RWPE1 (cell line): ENCODE measurements at regions not wholly inside any gene's neighbourhood (a gene's known extent, or its start where the extent isn't known, plus 50 kb on each side); places are given as distances from the start of the nearest gene placed in this dataset.

Experiments used
- CTCF ChIA-PET: fragments of 350-600 bp; sonication (Branson Sonifier 250); formaldehyde crosslinking; extraction: SDS; loops from one replicate; lab custom pipeline; 2021; lab: Yijun Ruan, JAX
- POLR2A ChIA-PET: fragments of 400-600 bp; formaldehyde crosslinking; extraction: SDS; loops from one replicate; lab custom pipeline; 2020; ENCODE audit warnings: antibody characterized with exemption; ENCODE audit not compliant: low non-redundant PET; lab: Yijun Ruan, JAX
- DNase-seq: peaks from one replicate; pipeline ENCODE4 v3.0.0; 2012; ENCODE audit warnings: low spot score
- H3K27ac ChIP-seq: fragments of 450-650 bp; 2 replicates; pipeline ENCODE4 v1.5.1; 2017
- TF ChIP-seq, protein P1 (sequence below): fragments of 450-650 bp; conservative IDR thresholded peaks from 2 replicates; pipeline ENCODE4 v1.5.1; 2017; ENCODE audit warnings: low read depth, mild to moderate bottlenecking

GRCh38 chr10:80878330-80878729 lies 340.6 kb downstream of the SH2D4B start:
- no peak for DNase-seq
- TF ChIP-seq, protein P1, sequence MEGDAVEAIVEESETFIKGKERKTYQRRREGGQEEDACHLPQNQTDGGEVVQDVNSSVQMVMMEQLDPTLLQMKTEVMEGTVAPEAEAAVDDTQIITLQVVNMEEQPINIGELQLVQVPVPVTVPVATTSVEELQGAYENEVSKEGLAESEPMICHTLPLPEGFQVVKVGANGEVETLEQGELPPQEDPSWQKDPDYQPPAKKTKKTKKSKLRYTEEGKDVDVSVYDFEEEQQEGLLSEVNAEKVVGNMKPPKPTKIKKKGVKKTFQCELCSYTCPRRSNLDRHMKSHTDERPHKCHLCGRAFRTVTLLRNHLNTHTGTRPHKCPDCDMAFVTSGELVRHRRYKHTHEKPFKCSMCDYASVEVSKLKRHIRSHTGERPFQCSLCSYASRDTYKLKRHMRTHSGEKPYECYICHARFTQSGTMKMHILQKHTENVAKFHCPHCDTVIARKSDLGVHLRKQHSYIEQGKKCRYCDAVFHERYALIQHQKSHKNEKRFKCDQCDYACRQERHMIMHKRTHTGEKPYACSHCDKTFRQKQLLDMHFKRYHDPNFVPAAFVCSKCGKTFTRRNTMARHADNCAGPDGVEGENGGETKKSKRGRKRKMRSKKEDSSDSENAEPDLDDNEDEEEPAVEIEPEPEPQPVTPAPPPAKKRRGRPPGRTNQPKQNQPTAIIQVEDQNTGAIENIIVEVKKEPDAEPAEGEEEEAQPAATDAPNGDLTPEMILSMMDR = no peak
- no peak overlapping the region for H3K27ac ChIP-seq
- ChIA-PET CTCF (interaction anchor here (0.6 kb wide), 1 partner anchor 94 kb away, joined by 3 read pairs; no protein-coding TSS in a partner anchor), POLR2A (no interaction called here)

- H3K27ac ChIP-seq = no peak overlapping the region
- TF ChIP-seq, protein P1 = no peak
- no peak for DNase-seq
- ChIA-PET CTCF (interaction anchor here (0.6 kb wide), 1 partner anchor 505 kb away, joined by 6 read pairs; no protein-coding TSS in a partner anchor), POLR2A (no interaction called here)
These were observed 352.4 kb downstream of the SH2D4B start for GRCh38 chr10:80890146-80890545.

DNA sequence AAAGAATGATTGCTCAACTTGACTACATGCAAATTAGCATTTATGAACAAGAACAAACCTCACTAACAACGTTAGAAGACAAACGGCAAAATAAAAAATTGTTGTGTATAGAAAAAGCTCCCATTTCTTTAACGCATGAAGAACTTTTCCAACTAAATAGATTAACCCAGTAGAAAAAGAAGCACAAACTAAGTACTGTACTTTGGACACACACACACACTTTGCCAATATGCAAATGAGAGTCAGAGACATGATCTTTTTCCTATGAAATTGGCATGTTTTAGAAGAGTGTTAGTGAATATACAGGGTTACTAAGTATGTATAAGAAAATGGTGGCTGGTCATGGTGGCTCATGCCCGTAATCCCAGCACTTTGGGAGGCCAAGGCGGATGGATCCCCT lies 355.6 kb downstream of the SH2D4B start:
- DNase-seq = no peak
- ChIA-PET POLR2A (no interaction called here), CTCF (no interaction called here)
- TF ChIP-seq, protein P1 = no peak
- no peak overlapping the region for H3K27ac ChIP-seq

GRCh38 chr10:80894311-80894791 lies 356.6 kb downstream of the SH2D4B start:
- no peak overlapping the region for H3K27ac ChIP-seq
- CTCF ChIA-PET = interaction anchor here (0.6 to 1.1 kb wide), 4 partner anchors 72 to 1482 kb away, joined by 3 to 4 read pairs (median 3); no protein-coding TSS in a partner anchor
- TF ChIP-seq, protein P1 = no peak
- POLR2A ChIA-PET = no interaction called here
- DNase-seq = no peak

DNA sequence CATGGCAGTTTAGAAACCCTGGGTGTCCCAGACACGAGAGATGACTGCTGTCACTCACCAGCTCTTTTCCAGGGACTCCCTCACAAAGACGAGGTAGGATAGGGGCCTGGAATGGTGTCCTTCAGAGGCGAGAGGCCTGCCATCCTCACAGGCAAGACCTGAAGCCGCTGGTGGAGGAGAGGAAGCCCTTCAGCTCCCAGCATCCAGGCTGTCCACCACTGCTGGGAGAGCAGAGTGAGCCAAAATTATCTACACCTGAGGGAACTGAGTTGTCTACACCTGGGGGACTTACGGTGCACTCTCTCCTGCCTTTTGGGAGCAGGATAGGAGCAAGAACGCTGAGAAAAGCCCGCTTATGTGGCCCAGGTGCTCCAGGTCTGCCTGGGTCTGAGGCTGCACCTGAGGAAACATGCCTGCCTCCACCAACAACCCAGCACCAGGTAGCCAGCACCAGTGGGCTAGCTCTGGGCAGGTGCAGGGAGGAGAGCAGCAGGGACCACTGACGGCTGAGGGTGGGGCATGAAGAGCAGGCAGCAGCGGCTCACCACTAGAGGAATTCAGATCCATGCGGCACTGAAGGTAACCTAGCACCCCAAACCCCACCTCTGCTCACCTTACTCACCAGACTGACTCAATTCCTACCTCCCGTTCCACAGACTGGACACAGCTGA lies 357.2 kb downstream of the SH2D4B start:
- CTCF ChIA-PET = interaction anchor here (0.6 to 1.1 kb wide), 2 partner anchors 234 to 240 kb away, joined by 3 read pairs; no protein-coding TSS in a partner anchor
- no peak for DNase-seq
- POLR2A ChIA-PET = no interaction called here
- H3K27ac ChIP-seq = no peak overlapping the region
- TF ChIP-seq, protein P1 = no peak

GRCh38 chr10:80896076-80896475 lies 358.4 kb downstream of the SH2D4B start:
- H3K27ac ChIP-seq = no peak overlapping the region
- TF ChIP-seq, protein P1 = no peak
- DNase-seq = no peak
- CTCF ChIA-PET = interaction anchor here (0.6 kb wide), 2 partner anchors 18 to 233 kb away, joined by 3 to 4 read pairs; no protein-coding TSS in a partner anchor
- POLR2A ChIA-PET = no interaction called here
